WTC11 (cell line): ENCODE measurements at regions not wholly inside any gene's neighbourhood (a gene's known extent, or its start where the extent isn't known, plus 50 kb on each side); places are given as distances from the start of the nearest gene placed in this dataset.

Experiments
- AR ChIP-seq: fragments of 250-450 bp; sonication (Bioruptor Pico); IDR thresholded peaks from 2 replicates; pipeline ENCODE4 v1.9.0; 2021; ENCODE audit warnings: mild to moderate bottlenecking
- ATF1 ChIP-seq: sonication (generic); formaldehyde crosslinking; IDR thresholded peaks from 2 replicates; pipeline ENCODE4 v1.8.1; 2023; ENCODE audit warnings: mild to moderate bottlenecking, moderate library complexity, missing genetic modification reagents
- ATF6 ChIP-seq: sonication (generic); formaldehyde crosslinking; IDR thresholded peaks from 2 replicates; pipeline ENCODE4 v1.8.1; 2023; ENCODE audit warnings: mild to moderate bottlenecking, missing genetic modification reagents
- CREM ChIP-seq: sonication (generic); formaldehyde crosslinking; IDR thresholded peaks from 2 replicates; pipeline ENCODE4 v1.8.1; 2022; ENCODE audit warnings: mild to moderate bottlenecking, missing genetic modification reagents, moderate library complexity
- CTCF ChIP-seq: fragments of 200-600 bp; IDR thresholded peaks from 2 replicates; pipeline ENCODE4 v1.8.0; 2022; ENCODE audit warnings: antibody characterized with exemption
- JUN ChIP-seq: sonication (generic); formaldehyde crosslinking; IDR thresholded peaks from 2 replicates; pipeline ENCODE4 v1.8.0; 2023; ENCODE audit warnings: mild to moderate bottlenecking, missing genetic modification reagents
- MXD4 ChIP-seq: fragments of 250-450 bp; sonication (Bioruptor Pico); IDR thresholded peaks from 2 replicates; pipeline ENCODE4 v1.8.0; 2021; ENCODE audit warnings: mild to moderate bottlenecking, moderate library complexity, borderline replicate concordance
- NFYB ChIP-seq: sonication (generic); formaldehyde crosslinking; conservative IDR thresholded peaks from 2 replicates; pipeline ENCODE4 v1.8.0; 2022; ENCODE audit warnings: low read depth, missing genetic modification reagents
- TCF7 ChIP-seq: sonication (generic); formaldehyde crosslinking; IDR thresholded peaks from 2 replicates; pipeline ENCODE4 v1.8.0; 2022; ENCODE audit warnings: mild to moderate bottlenecking, low read depth, missing genetic modification reagents, moderate library complexity
- TEAD4 ChIP-seq: sonication (generic); formaldehyde crosslinking; IDR thresholded peaks from 2 replicates; pipeline ENCODE4 v1.8.0; 2022; ENCODE audit warnings: mild to moderate bottlenecking, missing genetic modification reagents

- TF ChIP-seq TCF7 (CRISPR knock-in tag) = no peak
- no peak for TF ChIP-seq ATF1 (CRISPR knock-in tag)
- TF ChIP-seq CTCF = no peak
- no peak for TF ChIP-seq TEAD4
- no peak for TF ChIP-seq MXD4 (CRISPR knock-in tag)
- no peak for TF ChIP-seq AR (CRISPR knock-in tag)
- TF ChIP-seq NFYB (CRISPR knock-in tag) = no peak
- no peak for TF ChIP-seq CREM (CRISPR knock-in tag)
- TF ChIP-seq JUN = no peak
- no peak for TF ChIP-seq ATF6
These were observed 100.4 kb upstream of the RET start for GRCh38 chr10:42976351-42977031.
